ENCODE measurements at regions not wholly inside any gene's neighbourhood (a gene's known extent, or its start where the extent isn't known, plus 50 kb on each side); places are given as distances from the start of the nearest gene placed in this dataset.

- in situ Hi-C loops (cut with MboI; ENCODE audit: low sequenced_read_pairs): no loop called here
Observed at GRCh38 chr6:141700819-141701218, 431.9 kb upstream of the GJE1 start.

GRCh38 chr6:141688916-141689315 is 443.8 kb upstream of the GJE1 start:
- in situ Hi-C loops (cut with MboI; ENCODE audit: low sequenced_read_pairs): no loop called here

GRCh38 chr6:141685416-141685815 is 447.3 kb upstream of the GJE1 start:
- in situ Hi-C loops (cut with MboI; ENCODE audit: low sequenced_read_pairs): no loop called here

- in situ Hi-C loops (cut with MboI; ENCODE audit: low sequenced_read_pairs): no loop called here
Observed at GRCh38 chr6:141682391-141682790, 450.3 kb upstream of the GJE1 start.

GRCh38 chr6:141677598-141678211 is 455.0 kb upstream of the GJE1 start:
- in situ Hi-C loops (cut with MboI; ENCODE audit: low sequenced_read_pairs): no loop called here

- in situ Hi-C loops (cut with MboI; ENCODE audit: low sequenced_read_pairs): no loop called here
Observed at GRCh38 chr6:141675957-141676356, 456.8 kb upstream of the GJE1 start.

- in situ Hi-C loops (cut with MboI; ENCODE audit: low sequenced_read_pairs): no loop called here
Observed at GRCh38 chr6:141669141-141669540, 463.6 kb upstream of the GJE1 start.

- in situ Hi-C loops (cut with MboI; ENCODE audit: low sequenced_read_pairs): no loop called here
Observed at GRCh38 chr6:141667580-141668309, 465.0 kb upstream of the GJE1 start.

- in situ Hi-C loops (cut with MboI; ENCODE audit: low sequenced_read_pairs): no loop called here
Observed at GRCh38 chr6:141666187-141666586, 466.5 kb upstream of the GJE1 start.

- in situ Hi-C loops (cut with MboI; ENCODE audit: low sequenced_read_pairs): no loop called here
Observed at GRCh38 chr6:141664744-141665143, 468.0 kb upstream of the GJE1 start.

GRCh38 chr6:141659582-141659981 is 473.1 kb upstream of the GJE1 start:
- in situ Hi-C loops (cut with MboI; ENCODE audit: low sequenced_read_pairs): no loop called here

- in situ Hi-C loops (cut with MboI; ENCODE audit: low sequenced_read_pairs): no loop called here
Observed at GRCh38 chr6:141658696-141659095, 474.0 kb upstream of the GJE1 start.

GRCh38 chr6:141657812-141658211 is 474.9 kb upstream of the GJE1 start:
- in situ Hi-C loops (cut with MboI; ENCODE audit: low sequenced_read_pairs): no loop called here

GRCh38 chr6:141653590-141653989 is 479.1 kb upstream of the GJE1 start:
- in situ Hi-C loops (cut with MboI; ENCODE audit: low sequenced_read_pairs): no loop called here

- in situ Hi-C loops (cut with MboI; ENCODE audit: low sequenced_read_pairs): no loop called here
Observed at GRCh38 chr6:141641951-141642350, 490.8 kb upstream of the GJE1 start.

GRCh38 chr6:141641406-141641805 is 491.3 kb upstream of the GJE1 start:
- in situ Hi-C loops (cut with MboI; ENCODE audit: low sequenced_read_pairs): no loop called here

GRCh38 chr6:141635621-141636020 is 497.1 kb upstream of the GJE1 start:
- in situ Hi-C loops (cut with MboI; ENCODE audit: low sequenced_read_pairs): no loop called here

GRCh38 chr6:141634269-141634668 is 498.5 kb upstream of the GJE1 start:
- in situ Hi-C loops (cut with MboI; ENCODE audit: low sequenced_read_pairs): no loop called here

GRCh38 chr6:141624301-141624700 is 508.4 kb upstream of the GJE1 start:
- in situ Hi-C loops (cut with MboI; ENCODE audit: low sequenced_read_pairs): no loop called here

GRCh38 chr6:141618180-141618581 is 514.5 kb upstream of the GJE1 start:
- in situ Hi-C loops (cut with MboI; ENCODE audit: low sequenced_read_pairs): no loop called here

GRCh38 chr6:141610741-141611140 is 522.0 kb upstream of the GJE1 start:
- in situ Hi-C loops (cut with MboI; ENCODE audit: low sequenced_read_pairs): no loop called here

GRCh38 chr6:141607956-141608355 is 524.8 kb upstream of the GJE1 start:
- in situ Hi-C loops (cut with MboI; ENCODE audit: low sequenced_read_pairs): no loop called here

GRCh38 chr6:141598487-141598886 is 534.2 kb upstream of the GJE1 start:
- in situ Hi-C loops (cut with MboI; ENCODE audit: low sequenced_read_pairs): no loop called here
